ENCODE measurements at regions not wholly inside any gene's neighbourhood (a gene's known extent, or its start where the extent isn't known, plus 50 kb on each side); places are given as distances from the start of the nearest gene placed in this dataset.

- Histone ChIP-seq H3K27ac (ENCODE audit: low read depth in 2 of 2, low read length in 2 of 2) (no peak overlapping the region), H3K4me1 (ENCODE audit: control insufficient read depth in 2 of 3, insufficient read depth in 2 of 3, low read depth in 1 of 3, low read length in 3 of 3) (no peaks in the 10 kb centered on the region), H3K27me3 (ENCODE audit: control insufficient read depth, insufficient read depth, low read length) (no peaks in the 10 kb centered on the region), H3K9ac (ENCODE audit: low read length in 3 of 3) (no peak overlapping the region), H3K36me3 (ENCODE audit: control insufficient read depth in 2 of 3, insufficient read depth in 3 of 3, low read length in 3 of 3) (no peaks in the 10 kb centered on the region), H3K4me3 (ENCODE audit: low read length in 3 of 3) (no peak overlapping the region), H3K9me3 (ENCODE audit: control insufficient read depth in 2 of 3, insufficient read depth in 1 of 3, low read length in 3 of 3) (no peaks in the 10 kb centered on the region)
- no peak for DNase-seq
- TF ChIP-seq CTCF (IDR thresholded peaks at IDR 0.05; ENCODE audit: borderline replicate concordance, extremely low read depth, insufficient read depth): no peak
- intact Hi-C loops (cut with DNase I): no loop called here
- no peak for FAIRE-seq
These were observed 590.7 kb downstream of the ADCYAP1 start for GRCh38 chr18:1495387-1495786.

- no peak overlapping the region for H3K4me3 ChIP-seq (ENCODE audit: low read length in 3 of 3)
- H3K27ac ChIP-seq (ENCODE audit: low read depth in 2 of 2, low read length in 2 of 2): no peak overlapping the region
- DNase-seq (no peak), FAIRE-seq (no peak)
- intact Hi-C loops (cut with DNase I): no loop called here
- H3K9me3 ChIP-seq (ENCODE audit: control insufficient read depth in 2 of 3, insufficient read depth in 1 of 3, low read length in 3 of 3): no peaks in the 10 kb centered on the region
- H3K9ac ChIP-seq (ENCODE audit: low read length in 3 of 3): no peak overlapping the region
- H3K4me1 ChIP-seq (ENCODE audit: control insufficient read depth in 2 of 3, insufficient read depth in 2 of 3, low read depth in 1 of 3, low read length in 3 of 3): no peaks in the 10 kb centered on the region
- no peaks in the 10 kb centered on the region for H3K36me3 ChIP-seq (ENCODE audit: control insufficient read depth in 2 of 3, insufficient read depth in 3 of 3, low read length in 3 of 3)
- H3K27me3 ChIP-seq (ENCODE audit: control insufficient read depth, insufficient read depth, low read length): no peaks in the 10 kb centered on the region
- TF ChIP-seq CTCF (IDR thresholded peaks at IDR 0.05; ENCODE audit: borderline replicate concordance, extremely low read depth, insufficient read depth): no peak
These were observed 591.4 kb downstream of the ADCYAP1 start for GRCh38 chr18:1496096-1496495.

- Histone ChIP-seq H3K9ac (ENCODE audit: low read length in 3 of 3) (no peak overlapping the region), H3K9me3 (ENCODE audit: control insufficient read depth in 2 of 3, insufficient read depth in 1 of 3, low read length in 3 of 3) (no peaks in the 10 kb centered on the region), H3K27ac (ENCODE audit: low read depth in 2 of 2, low read length in 2 of 2) (no peak overlapping the region), H3K36me3 (ENCODE audit: control insufficient read depth in 2 of 3, insufficient read depth in 3 of 3, low read length in 3 of 3) (no peaks in the 10 kb centered on the region), H3K4me3 (ENCODE audit: low read length in 3 of 3) (no peak overlapping the region), H3K4me1 (ENCODE audit: control insufficient read depth in 2 of 3, insufficient read depth in 2 of 3, low read depth in 1 of 3, low read length in 3 of 3) (no peaks in the 10 kb centered on the region), H3K27me3 (ENCODE audit: control insufficient read depth, insufficient read depth, low read length) (no peaks in the 10 kb centered on the region)
- no peak for TF ChIP-seq CTCF (IDR thresholded peaks at IDR 0.05; ENCODE audit: borderline replicate concordance, extremely low read depth, insufficient read depth)
- DNase-seq (no peak), FAIRE-seq (no peak)
- intact Hi-C loops (cut with DNase I): no loop called here
These were observed 593.5 kb downstream of the ADCYAP1 start for GRCh38 chr18:1498216-1498615.

GRCh38 chr18:1499265-1499664, 594.6 kb downstream of the ADCYAP1 start:
- no peak overlapping the region for H3K4me3 ChIP-seq (ENCODE audit: low read length in 3 of 3)
- no peak for DNase-seq
- H3K27ac ChIP-seq (ENCODE audit: low read depth in 2 of 2, low read length in 2 of 2): no peak overlapping the region
- no peak for FAIRE-seq
- H3K27me3 ChIP-seq (ENCODE audit: control insufficient read depth, insufficient read depth, low read length): no peaks in the 10 kb centered on the region
- H3K9ac ChIP-seq (ENCODE audit: low read length in 3 of 3): no peak overlapping the region
- no peak for TF ChIP-seq CTCF (IDR thresholded peaks at IDR 0.05; ENCODE audit: borderline replicate concordance, extremely low read depth, insufficient read depth)
- H3K36me3 ChIP-seq (ENCODE audit: control insufficient read depth in 2 of 3, insufficient read depth in 3 of 3, low read length in 3 of 3): no peaks in the 10 kb centered on the region
- H3K4me1 ChIP-seq (ENCODE audit: control insufficient read depth in 2 of 3, insufficient read depth in 2 of 3, low read depth in 1 of 3, low read length in 3 of 3): no peaks in the 10 kb centered on the region
- no peaks in the 10 kb centered on the region for H3K9me3 ChIP-seq (ENCODE audit: control insufficient read depth in 2 of 3, insufficient read depth in 1 of 3, low read length in 3 of 3)
- intact Hi-C loops (cut with DNase I): no loop called here

Data from kidney (tissue), 13 donors.